ENCODE measurements at regions not wholly inside any gene's neighbourhood (a gene's known extent, or its start where the extent isn't known, plus 50 kb on each side); places are given as distances from the start of the nearest gene placed in this dataset.
"Not testable (repeated sequence)": the region's sequence is repeated elsewhere in the genome, so short reads cannot be mapped to it uniquely, and the experiment has no call there.

GRCh38 chr7:67671006-67671548, 674.4 kb downstream of the TYW1 start:
- no peak for DNase-seq (ENCODE audit: low read depth)
- H3K4me3 ChIP-seq (ENCODE audit: low read depth, low read length): no peak overlapping the region
- TF ChIP-seq, protein P1, sequence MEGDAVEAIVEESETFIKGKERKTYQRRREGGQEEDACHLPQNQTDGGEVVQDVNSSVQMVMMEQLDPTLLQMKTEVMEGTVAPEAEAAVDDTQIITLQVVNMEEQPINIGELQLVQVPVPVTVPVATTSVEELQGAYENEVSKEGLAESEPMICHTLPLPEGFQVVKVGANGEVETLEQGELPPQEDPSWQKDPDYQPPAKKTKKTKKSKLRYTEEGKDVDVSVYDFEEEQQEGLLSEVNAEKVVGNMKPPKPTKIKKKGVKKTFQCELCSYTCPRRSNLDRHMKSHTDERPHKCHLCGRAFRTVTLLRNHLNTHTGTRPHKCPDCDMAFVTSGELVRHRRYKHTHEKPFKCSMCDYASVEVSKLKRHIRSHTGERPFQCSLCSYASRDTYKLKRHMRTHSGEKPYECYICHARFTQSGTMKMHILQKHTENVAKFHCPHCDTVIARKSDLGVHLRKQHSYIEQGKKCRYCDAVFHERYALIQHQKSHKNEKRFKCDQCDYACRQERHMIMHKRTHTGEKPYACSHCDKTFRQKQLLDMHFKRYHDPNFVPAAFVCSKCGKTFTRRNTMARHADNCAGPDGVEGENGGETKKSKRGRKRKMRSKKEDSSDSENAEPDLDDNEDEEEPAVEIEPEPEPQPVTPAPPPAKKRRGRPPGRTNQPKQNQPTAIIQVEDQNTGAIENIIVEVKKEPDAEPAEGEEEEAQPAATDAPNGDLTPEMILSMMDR (conservative IDR thresholded peaks at IDR 0.05; ENCODE audit: low read depth, low read length): no peak

DNA sequence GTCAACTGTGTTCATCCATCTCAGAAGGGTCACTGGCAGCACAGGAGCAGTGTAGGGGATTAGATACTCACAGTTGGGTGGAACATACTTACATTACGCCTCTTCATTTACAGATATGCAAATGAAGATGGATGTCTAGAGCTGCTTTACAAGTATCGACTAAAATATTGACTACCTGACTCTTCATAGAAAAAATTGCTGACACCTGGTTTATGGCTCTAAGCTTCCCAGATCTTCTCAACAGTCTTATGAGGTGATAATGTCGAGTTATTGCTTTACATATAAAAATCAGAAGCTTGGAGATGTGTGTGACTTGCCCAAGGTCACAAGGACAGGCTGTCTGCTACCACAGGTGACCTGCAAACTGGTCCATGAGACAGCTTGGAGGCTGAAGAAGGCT, 677.2 kb downstream of the TYW1 start:
- DNase-seq (ENCODE audit: low read depth): no peak
- TF ChIP-seq, protein P1 (conservative IDR thresholded peaks at IDR 0.05; ENCODE audit: low read depth, low read length): no peak
- no peak overlapping the region for H3K4me3 ChIP-seq (ENCODE audit: low read depth, low read length)

DNA sequence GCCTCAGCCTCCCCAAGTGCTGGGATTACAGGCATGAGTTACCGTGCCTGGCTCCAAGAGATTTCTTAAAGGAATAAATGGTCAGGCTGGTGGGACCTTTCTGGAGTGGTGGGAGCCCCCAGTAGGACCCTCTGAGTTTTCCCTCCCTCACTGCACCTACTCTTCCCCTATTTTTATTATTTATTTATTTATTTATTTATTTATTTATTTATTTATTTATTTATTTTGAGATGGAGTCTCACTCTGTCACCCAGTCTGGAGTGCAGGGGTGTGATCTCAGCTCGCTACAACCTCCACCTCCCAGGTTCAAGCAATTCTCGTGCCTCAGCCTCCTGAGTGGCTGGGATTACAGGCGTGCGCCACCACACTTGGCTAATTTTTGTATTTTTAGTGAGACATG, 678.2 kb downstream of the TYW1 start:
- DNase-seq (ENCODE audit: low read depth): not testable (repeated sequence)

DNA sequence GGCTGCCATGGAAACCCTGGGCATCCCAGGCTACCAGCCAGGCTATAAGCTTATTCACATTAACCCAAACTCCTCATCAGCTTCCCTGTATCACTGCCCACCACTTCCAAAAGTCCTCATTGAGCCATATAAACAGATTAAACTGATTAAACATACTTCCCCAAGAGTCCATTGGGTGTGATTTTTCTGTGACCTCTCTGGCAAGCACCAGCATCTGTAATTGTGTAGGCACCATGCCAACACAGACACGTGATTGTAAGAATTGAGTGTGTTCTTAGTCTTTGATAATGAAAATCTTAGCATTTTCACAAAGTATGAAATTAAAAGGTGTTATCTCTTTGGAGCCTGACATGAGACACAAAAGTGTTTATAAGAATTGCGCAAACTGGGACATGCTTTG, 679.3 kb downstream of the TYW1 start:
- no peak for DNase-seq (ENCODE audit: low read depth)
- no peak overlapping the region for H3K4me3 ChIP-seq (ENCODE audit: low read depth, low read length)
- TF ChIP-seq, protein P1 (conservative IDR thresholded peaks at IDR 0.05; ENCODE audit: low read depth, low read length): no peak

More for the DNA sequence above, 678.2 kb downstream of the TYW1 start:
- H3K4me3 ChIP-seq (ENCODE audit: low read depth, low read length): not testable (repeated sequence)

DNA sequence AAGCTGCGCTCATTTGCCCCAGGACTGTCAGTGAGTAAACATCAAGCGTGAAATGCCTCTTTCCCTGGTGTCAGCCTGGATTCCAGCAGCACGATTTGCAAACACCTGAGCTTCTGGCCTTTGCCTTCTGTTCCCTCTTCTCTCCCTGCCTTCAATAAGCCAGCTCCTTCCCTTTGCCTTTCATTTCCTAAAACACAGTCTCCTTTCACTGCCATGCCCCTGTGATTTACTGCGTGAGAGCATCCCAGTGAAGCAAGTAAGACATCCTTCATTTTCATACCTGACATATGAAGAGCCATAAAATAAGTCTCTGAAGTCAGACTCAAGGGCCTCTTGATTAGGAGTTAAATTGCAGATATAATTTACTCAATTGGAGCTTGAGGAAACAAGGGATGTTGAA, 681.8 kb downstream of the TYW1 start:
- no peak overlapping the region for H3K4me3 ChIP-seq (ENCODE audit: low read depth, low read length)
- TF ChIP-seq, protein P1 (conservative IDR thresholded peaks at IDR 0.05; ENCODE audit: low read depth, low read length): no peak
- no peak for DNase-seq (ENCODE audit: low read depth)

- no peak for DNase-seq (ENCODE audit: low read depth)
- TF ChIP-seq, protein P1 (conservative IDR thresholded peaks at IDR 0.05; ENCODE audit: low read depth, low read length): no peak
- H3K4me3 ChIP-seq (ENCODE audit: low read depth, low read length): no peak overlapping the region
Observed at GRCh38 chr7:67683628-67684027, 687.0 kb downstream of the TYW1 start.

DNA sequence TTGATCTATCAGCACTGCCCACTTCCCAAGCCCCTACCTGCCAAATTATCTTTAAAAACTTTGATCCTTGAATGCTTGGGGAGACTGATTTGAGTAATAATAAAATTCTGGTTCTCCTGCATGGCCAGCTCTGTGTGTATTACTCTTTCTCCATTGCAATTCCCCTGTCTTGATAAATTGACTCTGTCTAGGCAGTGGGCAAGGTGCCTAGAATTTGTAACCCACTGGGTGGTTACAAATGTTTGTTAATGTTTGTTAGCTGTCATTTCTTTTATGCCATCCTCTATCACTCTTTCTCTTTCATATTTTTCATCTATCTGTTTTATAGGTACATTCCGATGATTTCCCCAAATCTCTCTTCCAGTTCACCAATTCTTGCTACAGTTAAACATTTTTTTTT, 694.1 kb downstream of the TYW1 start:
- DNase-seq (ENCODE audit: low read depth): no peak
- no peak overlapping the region for H3K4me3 ChIP-seq (ENCODE audit: low read depth, low read length)
- TF ChIP-seq, protein P1 (conservative IDR thresholded peaks at IDR 0.05; ENCODE audit: low read depth, low read length): no peak

All from epithelial cell of proximal tubule (primary cell).